Tibial nerve (tissue), 4 donors: ENCODE measurements at regions not wholly inside any gene's neighbourhood (a gene's known extent, or its start where the extent isn't known, plus 50 kb on each side); places are given as distances from the start of the nearest gene placed in this dataset.

ENCODE experiments used
- DNase-seq, 2 donors: peaks; one replicate each; pipeline ENCODE4 v3.0.0-alpha.2; 2019; ENCODE audit warnings: low spot score in 2 of 2
- H3K27ac ChIP-seq, 4 donors: fragments of 200-600 bp; sonication (generic) in 3 of 4; one replicate each; pipeline ENCODE4 v1.5.1; 2017 to 2019; ENCODE audit warnings: mild to moderate bottlenecking in 1 of 4
- H3K27me3 ChIP-seq, 2 donors: fragments of 200-600 bp; sonication (generic) in 1 of 2; one replicate each; pipeline versions ENCODE4 v1.5.1 to v1.6.0; 2017 to 2019
- H3K36me3 ChIP-seq, 3 donors: fragments of 200-600 bp; sonication (generic); one replicate each; pipeline ENCODE4 v1.5.1; 2018 to 2019
- H3K4me1 ChIP-seq, 4 donors: fragments of 200-600 bp; sonication (generic) in 3 of 4; one replicate each; pipeline ENCODE4 v1.5.1; 2017 to 2019
- H3K4me3 ChIP-seq, 4 donors: fragments of 200-600 bp; sonication (generic) in 3 of 4; one replicate each; pipeline ENCODE4 v1.5.1; 2017 to 2019; ENCODE audit warnings: mild to moderate bottlenecking in 1 of 4, moderate library complexity in 1 of 4
- H3K9me3 ChIP-seq, 4 donors: fragments of 200-600 bp; sonication (generic) in 3 of 4; one replicate each; pipeline ENCODE4 v1.5.1; 2017 to 2019
- CTCF ChIP-seq, 5 experiments: fragments of 200-600 bp in 3 of 5; fragments of 450-650 bp in 2 of 5; sonication (generic) in 3 of 5; IDR thresholded peaks; one replicate each; pipeline ENCODE4 v1.5.1; 2016 to 2019; ENCODE audit warnings: antibody characterized with exemption in 5 of 5, mild to moderate bottlenecking in 3 of 5, moderate library complexity in 2 of 5
- EP300 ChIP-seq, 2 donors: sonication (generic); formaldehyde crosslinking; IDR thresholded peaks; one replicate each; pipeline ENCODE4 v1.6.1; 2017; ENCODE audit warnings: antibody characterized with exemption in 2 of 2, mild to moderate bottlenecking in 1 of 2
- POLR2A ChIP-seq, 2 donors: fragments of 450-650 bp; IDR thresholded peaks; one replicate each; pipeline ENCODE4 v1.6.1; 2017; ENCODE audit warnings: antibody characterized with exemption in 2 of 2, mild to moderate bottlenecking in 2 of 2, moderate library complexity in 2 of 2
- WGBS, 2 donors: methylation state at CpG; one replicate each; pipeline ENCODE4 v1.1.5; 2018; 5-methylcytosine and 5-hydroxymethylcytosine counted together

- DNase-seq, result no peak
- TF ChIP-seq CTCF (IDR thresholded peaks at IDR 0.05) (no peak), EP300 (IDR thresholded peaks at IDR 0.05) (no peak), POLR2A (IDR thresholded peaks at IDR 0.05) (no peak)
Observed at GRCh38 chr10:58971211-58971610, 205.2 kb upstream of the PHYHIPL start.

GRCh38 chr10:58971796-58972491 is 204.5 kb upstream of the PHYHIPL start:
- no peak for DNase-seq

More at GRCh38 chr10:58971211-58971610, 205.2 kb upstream of the PHYHIPL start:
- Histone ChIP-seq H3K36me3 (no peaks in the 10 kb centered on the region), H3K9me3 (no peaks in the 10 kb centered on the region), H3K27me3 (peaks cover 0 to 7% of the 10 kb centered on the region in 2 donors), H3K4me3 (no peak overlapping the region), H3K27ac (no peak overlapping the region), H3K4me1 (no peaks in the 10 kb centered on the region)

GRCh38 chr10:58972576-58973234 is 203.7 kb upstream of the PHYHIPL start:
- Histone ChIP-seq H3K4me1 (peaks cover 0 to 4% (median 0%) of the 10 kb centered on the region in 4 donors), H3K4me3 (no peak overlapping the region), H3K27me3 (peaks cover 0 to 1% of the 10 kb centered on the region in 2 donors), H3K27ac (no peak overlapping the region), H3K9me3 (no peaks in the 10 kb centered on the region), H3K36me3 (no peaks in the 10 kb centered on the region)
- 88 to 92% methylated on average over 2 of the region's 2 CpGs for WGBS, 2 donors
- TF ChIP-seq CTCF (IDR thresholded peaks at IDR 0.05) (no peak), EP300 (IDR thresholded peaks at IDR 0.05) (no peak), POLR2A (IDR thresholded peaks at IDR 0.05) (no peak)
- DNase-seq, result no peak

More at GRCh38 chr10:58971796-58972491, 204.5 kb upstream of the PHYHIPL start:
- 81 to 86% methylated on average over 2 of the region's 2 CpGs for WGBS, 2 donors
- peaks cover 0 to 4% (median 0%) of the 10 kb centered on the region in 4 donors for H3K4me1 ChIP-seq
- TF ChIP-seq CTCF (IDR thresholded peaks at IDR 0.05) (no peak), POLR2A (IDR thresholded peaks at IDR 0.05) (no peak), EP300 (IDR thresholded peaks at IDR 0.05) (no peak)
- H3K27ac ChIP-seq, result no peak overlapping the region
- no peaks in the 10 kb centered on the region for H3K9me3 ChIP-seq
- H3K4me3 ChIP-seq, result no peak overlapping the region
- H3K27me3 ChIP-seq, result peaks cover 0 to 7% of the 10 kb centered on the region in 2 donors
- no peaks in the 10 kb centered on the region for H3K36me3 ChIP-seq

GRCh38 chr10:58973235-58973595 is 203.2 kb upstream of the PHYHIPL start:
- Histone ChIP-seq H3K4me3 (no peak overlapping the region), H3K27me3 (no peaks in the 10 kb centered on the region), H3K27ac (no peak overlapping the region), H3K36me3 (no peaks in the 10 kb centered on the region), H3K4me1 (peaks cover 0 to 4% (median 0%) of the 10 kb centered on the region in 4 donors), H3K9me3 (no peaks in the 10 kb centered on the region)
- TF ChIP-seq POLR2A (IDR thresholded peaks at IDR 0.05), result no peak
- no peak for TF ChIP-seq EP300 (IDR thresholded peaks at IDR 0.05)
- no peak for TF ChIP-seq CTCF (IDR thresholded peaks at IDR 0.05)
- WGBS, 2 donors, result 85 to 98% methylated on average over 2 of the region's 2 CpGs
- DNase-seq, result no peak

- 45 to 61% methylated on average over 1 of the region's 1 CpG for WGBS, 2 donors
- no peaks in the 10 kb centered on the region for H3K9me3 ChIP-seq
- no peaks in the 10 kb centered on the region for H3K27me3 ChIP-seq
- no peak overlapping the region for H3K4me3 ChIP-seq
- peaks cover 0 to 4% (median 0%) of the 10 kb centered on the region in 4 donors for H3K4me1 ChIP-seq
- TF ChIP-seq EP300 (IDR thresholded peaks at IDR 0.05), result no peak
- no peak for TF ChIP-seq POLR2A (IDR thresholded peaks at IDR 0.05)
- TF ChIP-seq CTCF (IDR thresholded peaks at IDR 0.05), result no peak
- no peak for DNase-seq
- H3K27ac ChIP-seq, result no peak overlapping the region
- H3K36me3 ChIP-seq, result no peaks in the 10 kb centered on the region
Observed at GRCh38 chr10:58976254-58976653, 200.2 kb upstream of the PHYHIPL start.
